GM18868 (cell line): ENCODE measurements at regions not wholly inside any gene's neighbourhood (a gene's known extent, or its start where the extent isn't known, plus 50 kb on each side); places are given as distances from the start of the nearest gene placed in this dataset.

Source experiments
- ATAC-seq: cut with Tn5 transposase; IDR thresholded peaks from one replicate; pipeline ENCODE4 v1.9.1; 2021; ENCODE audit warnings: mild to moderate bottlenecking, moderate library complexity; ENCODE audit not compliant: unreplicated experiment

- ATAC-seq = no peak
Observed at GRCh38 chr4:64489628-64490027, 80.4 kb upstream of the TECRL start.

GRCh38 chr4:64479338-64479737 lies 70.1 kb upstream of the TECRL start:
- ATAC-seq = no peak

- ATAC-seq = no peak
Observed at GRCh38 chr4:64477127-64477526, 67.9 kb upstream of the TECRL start.

GRCh38 chr4:64465263-64465662 lies 56.0 kb upstream of the TECRL start:
- ATAC-seq = no peak

- no peak for ATAC-seq
Observed at GRCh38 chr4:64464581-64464980, 55.3 kb upstream of the TECRL start.
